ENCODE measurements at regions not wholly inside any gene's neighbourhood (a gene's known extent, or its start where the extent isn't known, plus 50 kb on each side); places are given as distances from the start of the nearest gene placed in this dataset.

GRCh38 chr15:87408902-87409301 lies 847.6 kb downstream of the NTRK3 start:
- no peak for TF ChIP-seq CTCF (conservative IDR thresholded peaks at IDR 0.05; ENCODE audit: low read depth, low read length)
- no peak for TF ChIP-seq EZH2 (IDR thresholded peaks at IDR 0.05; ENCODE audit: borderline replicate concordance, low read depth, low read length, poor library complexity, severe bottlenecking)

All from A673 (cell line).